ENCODE measurements at regions not wholly inside any gene's neighbourhood (a gene's known extent, or its start where the extent isn't known, plus 50 kb on each side); places are given as distances from the start of the nearest gene placed in this dataset.

- no peak for ATAC-seq
- TF ChIP-seq ZNF8 (CRISPR knock-in tag; IDR thresholded peaks at IDR 0.05) (no peak), TOX (CRISPR knock-in tag; IDR thresholded peaks at IDR 0.05; ENCODE audit: borderline replicate concordance) (no peak), ARNTL (CRISPR knock-in tag; IDR thresholded peaks at IDR 0.05; ENCODE audit: borderline replicate concordance, low read depth) (no peak), BACH2 (CRISPR knock-in tag; IDR thresholded peaks at IDR 0.05; ENCODE audit: borderline replicate concordance) (no peak), CSRNP3 (CRISPR knock-in tag; IDR thresholded peaks at IDR 0.05) (no peak), ZNF565 (CRISPR knock-in tag; conservative IDR thresholded peaks at IDR 0.05; ENCODE audit: low read depth) (no peak), ZNF70 (CRISPR knock-in tag; IDR thresholded peaks at IDR 0.05) (no peak), RARB (CRISPR knock-in tag; IDR thresholded peaks at IDR 0.05) (no peak), TCF4 (CRISPR knock-in tag; IDR thresholded peaks at IDR 0.05; ENCODE audit: borderline replicate concordance) (no peak), OSR1 (CRISPR knock-in tag; IDR thresholded peaks at IDR 0.05) (no peak), PPARA (CRISPR knock-in tag; IDR thresholded peaks at IDR 0.05; ENCODE audit: borderline replicate concordance) (no peak), CREB5 (CRISPR knock-in tag; IDR thresholded peaks at IDR 0.05; ENCODE audit: low read depth) (no peak), CSDC2 (CRISPR knock-in tag; IDR thresholded peaks at IDR 0.05) (no peak), SNAI2 (CRISPR knock-in tag; IDR thresholded peaks at IDR 0.05) (no peak), ZFP30 (CRISPR knock-in tag; IDR thresholded peaks at IDR 0.05) (no peak)
Measured at GRCh38 chr2:20879221-20879620, 56.3 kb upstream of the LDAH start.

- no peak for ATAC-seq
- TF ChIP-seq GLIS3 (CRISPR knock-in tag; IDR thresholded peaks at IDR 0.05), result no peak
- TF ChIP-seq CSDC2 (CRISPR knock-in tag; IDR thresholded peaks at IDR 0.05), result no peak
- TF ChIP-seq ISL1 (CRISPR knock-in tag; IDR thresholded peaks at IDR 0.05), result peak; percentile 18; the same call in 1 of the 2 replicates
- TF ChIP-seq RARB (CRISPR knock-in tag; IDR thresholded peaks at IDR 0.05), result no peak
Measured at GRCh38 chr2:20877960-20878359, 55.1 kb upstream of the LDAH start.
